Adrenal gland (tissue), 5 donors: ENCODE measurements at regions not wholly inside any gene's neighbourhood (a gene's known extent, or its start where the extent isn't known, plus 50 kb on each side); places are given as distances from the start of the nearest gene placed in this dataset.

Experiments
- CTCF ChIP-seq, 6 experiments: fragments of 450-650 bp in 4 of 6; fragments of 200-600 bp in 2 of 6; sonication (generic) in 1 of 6; IDR thresholded peaks; 1 replicate in 5 of 6; 2 replicates in 1 of 6; pipeline versions ENCODE4 v1.5.1 to v1.8.0; 2016 to 2021; ENCODE audit warnings: antibody characterized with exemption in 6 of 6, mild to moderate bottlenecking in 2 of 6, moderate library complexity in 1 of 6
- POLR2A ChIP-seq, 2 donors: fragments of 450-650 bp; IDR thresholded peaks; one replicate each; pipeline ENCODE4 v1.6.1; 2017; ENCODE audit warnings: antibody characterized with exemption in 2 of 2, mild to moderate bottlenecking in 2 of 2, moderate library complexity in 1 of 2
- donor health status: DM: no; HTN: no; CAD: no.

GRCh38 chr9:129439242-129439641 is 181.7 kb downstream of the C9orf50 start:
- TF ChIP-seq CTCF (IDR thresholded peaks at IDR 0.05) (no peak), POLR2A (IDR thresholded peaks at IDR 0.05) (no peak)
